DND-41 (cell line): ENCODE measurements at regions not wholly inside any gene's neighbourhood (a gene's known extent, or its start where the extent isn't known, plus 50 kb on each side); places are given as distances from the start of the nearest gene placed in this dataset.

Experiments used
- ATAC-seq: fragments of 200-7000 bp; cut with Tn5 transposase; 3 replicates; pipeline ENCODE4 v1.9.1; 2021; ENCODE audit warnings: low read depth; ENCODE audit not compliant: insufficient read depth
- DNase-seq: peaks from one replicate; pipeline ENCODE4 v3.0.0-alpha.2; 2020
- H2AFZ ChIP-seq: 2 replicates; pipeline ENCODE4 v1.6.0; 2012; ENCODE audit warnings: low read depth, low read length
- H3K27ac ChIP-seq: 2 replicates; pipeline ENCODE4 v1.5.1; 2012; ENCODE audit warnings: low read length, inconsistent platforms
- H3K27me3 ChIP-seq: fragments of 200-600 bp; sonication (generic); 2 replicates; pipeline ENCODE4 v1.6.0; 2012; ENCODE audit warnings: low read length, mild to moderate bottlenecking, inconsistent platforms; ENCODE audit not compliant: insufficient read depth, poor library complexity
- H3K36me3 ChIP-seq: 2 replicates; pipeline ENCODE4 v1.5.1; 2012; ENCODE audit warnings: low read length, inconsistent platforms; ENCODE audit not compliant: insufficient read depth
- H3K4me1 ChIP-seq: 2 replicates; pipeline ENCODE4 v1.5.1; 2012; ENCODE audit warnings: mild to moderate bottlenecking, low read length; ENCODE audit not compliant: insufficient read depth
- H3K4me2 ChIP-seq: 2 replicates; pipeline ENCODE4 v1.6.0; 2012; ENCODE audit warnings: mild to moderate bottlenecking, moderate library complexity, low read length, inconsistent platforms; ENCODE audit not compliant: insufficient read depth
- H3K4me3 ChIP-seq, 2 experiments: fragments of 200-600 bp in 1 of 2; shearing (Covaris generic) in 1 of 2; 2 replicates each; pipeline ENCODE4 v1.5.1; 2012 to 2016; ENCODE audit warnings: inconsistent platforms in 2 of 2, low read length in 2 of 2, mild to moderate bottlenecking in 2 of 2, low read depth in 1 of 2, moderate library complexity in 1 of 2
- H3K79me2 ChIP-seq: 2 replicates; pipeline ENCODE4 v1.6.0; 2012; ENCODE audit warnings: low read length, inconsistent platforms; ENCODE audit not compliant: insufficient read depth
- H3K9ac ChIP-seq: 2 replicates; pipeline ENCODE4 v1.6.0; 2012; ENCODE audit warnings: low read depth, mild to moderate bottlenecking, inconsistent platforms, low read length, moderate library complexity
- H3K9me3 ChIP-seq: 2 replicates; pipeline ENCODE4 v1.5.1; 2012; ENCODE audit warnings: low read length, moderate library complexity, mild to moderate bottlenecking, inconsistent platforms; ENCODE audit not compliant: insufficient read depth, severe bottlenecking
- H4K20me1 ChIP-seq: 2 replicates; pipeline ENCODE4 v1.6.0; 2012; ENCODE audit warnings: low read length; ENCODE audit not compliant: insufficient read depth
- EZH2 ChIP-seq: IDR thresholded peaks from 3 replicates; pipeline ENCODE4 v1.6.1; 2012; ENCODE audit warnings: borderline replicate concordance, low read depth, mild to moderate bottlenecking, moderate library complexity, low read length, inconsistent platforms; ENCODE audit not compliant: severe bottlenecking
- TF ChIP-seq, protein P1 (sequence below): IDR thresholded peaks from 2 replicates; pipeline ENCODE4 v1.5.1; 2012; ENCODE audit warnings: borderline replicate concordance, low read length, moderate library complexity, mild to moderate bottlenecking; ENCODE audit not compliant: poor library complexity, severe bottlenecking; ENCODE audit errors: extremely low read depth

- no peak for ATAC-seq
- Histone ChIP-seq H3K4me3 (no peak overlapping the region), H3K79me2 (no peaks in the 10 kb centered on the region)
Observed at GRCh38 chr5:6937677-6938076, 224.4 kb downstream of the TENT4A start.

GRCh38 chr5:6941631-6942030 is 228.4 kb downstream of the TENT4A start:
- H3K27me3 ChIP-seq = no peaks in the 10 kb centered on the region
- H3K36me3 ChIP-seq = no peaks in the 10 kb centered on the region
- no peak for DNase-seq
- ATAC-seq = no peak
- no peaks in the 10 kb centered on the region for H4K20me1 ChIP-seq
- H3K9ac ChIP-seq = no peak overlapping the region
- H3K27ac ChIP-seq = no peak overlapping the region
- H3K4me1 ChIP-seq = no peaks in the 10 kb centered on the region
- H3K9me3 ChIP-seq = peaks cover 2% of the 10 kb centered on the region
- no peak overlapping the region for H3K4me3 ChIP-seq
- H3K79me2 ChIP-seq = no peaks in the 10 kb centered on the region
- H2AFZ ChIP-seq = no peak overlapping the region
- TF ChIP-seq EZH2 = no peak
- TF ChIP-seq, protein P1, sequence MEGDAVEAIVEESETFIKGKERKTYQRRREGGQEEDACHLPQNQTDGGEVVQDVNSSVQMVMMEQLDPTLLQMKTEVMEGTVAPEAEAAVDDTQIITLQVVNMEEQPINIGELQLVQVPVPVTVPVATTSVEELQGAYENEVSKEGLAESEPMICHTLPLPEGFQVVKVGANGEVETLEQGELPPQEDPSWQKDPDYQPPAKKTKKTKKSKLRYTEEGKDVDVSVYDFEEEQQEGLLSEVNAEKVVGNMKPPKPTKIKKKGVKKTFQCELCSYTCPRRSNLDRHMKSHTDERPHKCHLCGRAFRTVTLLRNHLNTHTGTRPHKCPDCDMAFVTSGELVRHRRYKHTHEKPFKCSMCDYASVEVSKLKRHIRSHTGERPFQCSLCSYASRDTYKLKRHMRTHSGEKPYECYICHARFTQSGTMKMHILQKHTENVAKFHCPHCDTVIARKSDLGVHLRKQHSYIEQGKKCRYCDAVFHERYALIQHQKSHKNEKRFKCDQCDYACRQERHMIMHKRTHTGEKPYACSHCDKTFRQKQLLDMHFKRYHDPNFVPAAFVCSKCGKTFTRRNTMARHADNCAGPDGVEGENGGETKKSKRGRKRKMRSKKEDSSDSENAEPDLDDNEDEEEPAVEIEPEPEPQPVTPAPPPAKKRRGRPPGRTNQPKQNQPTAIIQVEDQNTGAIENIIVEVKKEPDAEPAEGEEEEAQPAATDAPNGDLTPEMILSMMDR = no peak
- no peak overlapping the region for H3K4me2 ChIP-seq

More at GRCh38 chr5:6937677-6938076, 224.4 kb downstream of the TENT4A start:
- H2AFZ ChIP-seq = no peak overlapping the region
- no peaks in the 10 kb centered on the region for H3K36me3 ChIP-seq
- H3K4me2 ChIP-seq = no peak overlapping the region
- no peaks in the 10 kb centered on the region for H4K20me1 ChIP-seq
- H3K27me3 ChIP-seq = no peaks in the 10 kb centered on the region
- TF ChIP-seq EZH2 = no peak
- no peak overlapping the region for H3K27ac ChIP-seq
- no peak for DNase-seq
- no peak overlapping the region for H3K9ac ChIP-seq
- no peaks in the 10 kb centered on the region for H3K4me1 ChIP-seq
- peaks cover under 1% of the 10 kb centered on the region for H3K9me3 ChIP-seq

GRCh38 chr5:6943197-6944112 is 230.2 kb downstream of the TENT4A start:
- no peak for ATAC-seq
- no peak for DNase-seq
- H3K4me2 ChIP-seq = no peak overlapping the region
- H3K79me2 ChIP-seq = no peaks in the 10 kb centered on the region
- no peaks in the 10 kb centered on the region for H3K27me3 ChIP-seq
- no peaks in the 10 kb centered on the region for H3K4me1 ChIP-seq
- no peak overlapping the region for H3K4me3 ChIP-seq
- TF ChIP-seq, protein P1 = no peak
- no peak for TF ChIP-seq EZH2
- H3K36me3 ChIP-seq = no peaks in the 10 kb centered on the region
- no peak overlapping the region for H3K27ac ChIP-seq
- H4K20me1 ChIP-seq = no peaks in the 10 kb centered on the region
- peaks cover 2% of the 10 kb centered on the region for H3K9me3 ChIP-seq
- H2AFZ ChIP-seq = no peak overlapping the region
- H3K9ac ChIP-seq = no peak overlapping the region

DNA sequence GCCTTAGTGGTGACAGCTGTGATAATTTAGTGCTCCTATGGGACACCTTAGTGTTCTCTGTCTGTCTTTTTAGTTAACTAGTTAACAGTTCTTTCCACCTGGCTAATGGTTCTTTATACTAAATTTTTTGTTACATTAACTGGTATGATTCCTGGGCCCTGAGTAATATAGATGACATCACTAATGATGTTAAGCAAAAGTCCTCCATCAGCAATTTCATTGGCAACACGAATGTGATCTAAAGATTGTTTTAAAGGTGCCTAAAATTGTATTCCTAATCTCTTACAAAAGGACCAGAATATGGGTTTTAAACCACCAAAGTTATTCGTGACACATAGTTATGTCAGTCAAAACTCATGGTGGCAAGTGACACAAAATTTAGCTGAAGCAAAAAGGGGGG is 235.3 kb downstream of the TENT4A start:
- Histone ChIP-seq H3K27me3 (no peaks in the 10 kb centered on the region), H3K9ac (no peak overlapping the region), H3K79me2 (no peaks in the 10 kb centered on the region), H4K20me1 (no peaks in the 10 kb centered on the region), H3K4me2 (no peak overlapping the region), H3K27ac (no peak overlapping the region), H3K9me3 (no peaks in the 10 kb centered on the region), H3K36me3 (no peaks in the 10 kb centered on the region), H3K4me1 (no peaks in the 10 kb centered on the region), H2AFZ (no peak overlapping the region), H3K4me3 (no peak overlapping the region)
- no peak for ATAC-seq
- no peak for TF ChIP-seq EZH2
- TF ChIP-seq, protein P1 = no peak
- no peak for DNase-seq
